ENCODE measurements at regions not wholly inside any gene's neighbourhood (a gene's known extent, or its start where the extent isn't known, plus 50 kb on each side); places are given as distances from the start of the nearest gene placed in this dataset.

- no peak for DNase-seq (ENCODE audit: low read depth)
- no peak overlapping the region for H3K4me3 ChIP-seq (ENCODE audit: low read depth, low read length)
- TF ChIP-seq POLR2A (IDR thresholded peaks at IDR 0.05; ENCODE audit: extremely low read depth, insufficient read length), result no peak
- no peak for TF ChIP-seq CTCF (IDR thresholded peaks at IDR 0.05; ENCODE audit: low read depth, low read length)
- TF ChIP-seq MYC (IDR thresholded peaks at IDR 0.05; ENCODE audit: low read depth, low read length), result no peak
- no peak for TF ChIP-seq MAX (IDR thresholded peaks at IDR 0.05; ENCODE audit: low read depth, low read length)
Measured at GRCh38 chr18:67980241-67980640, 463.7 kb upstream of the DSEL start.

GRCh38 chr18:67977067-67977616, 460.6 kb upstream of the DSEL start:
- no peak for DNase-seq (ENCODE audit: low read depth)
- no peak overlapping the region for H3K4me3 ChIP-seq (ENCODE audit: low read depth, low read length)
- TF ChIP-seq CTCF (IDR thresholded peaks at IDR 0.05; ENCODE audit: low read depth, low read length), result no peak
- no peak for TF ChIP-seq POLR2A (IDR thresholded peaks at IDR 0.05; ENCODE audit: extremely low read depth, insufficient read length)
- TF ChIP-seq MYC (IDR thresholded peaks at IDR 0.05; ENCODE audit: low read depth, low read length), result no peak
- TF ChIP-seq MAX (IDR thresholded peaks at IDR 0.05; ENCODE audit: low read depth, low read length), result no peak

GRCh38 chr18:67973916-67974315, 457.4 kb upstream of the DSEL start:
- TF ChIP-seq MYC (IDR thresholded peaks at IDR 0.05; ENCODE audit: low read depth, low read length) (no peak), CTCF (IDR thresholded peaks at IDR 0.05; ENCODE audit: low read depth, low read length) (no peak), POLR2A (IDR thresholded peaks at IDR 0.05; ENCODE audit: extremely low read depth, insufficient read length) (no peak), MAX (IDR thresholded peaks at IDR 0.05; ENCODE audit: low read depth, low read length) (no peak)
- no peak for DNase-seq (ENCODE audit: low read depth)
- H3K4me3 ChIP-seq (ENCODE audit: low read depth, low read length), result no peak overlapping the region

GRCh38 chr18:67969458-67969857, 452.9 kb upstream of the DSEL start:
- no peak overlapping the region for H3K4me3 ChIP-seq (ENCODE audit: low read depth, low read length)
- DNase-seq (ENCODE audit: low read depth), result no peak
- TF ChIP-seq MAX (IDR thresholded peaks at IDR 0.05; ENCODE audit: low read depth, low read length), result no peak
- TF ChIP-seq MYC (IDR thresholded peaks at IDR 0.05; ENCODE audit: low read depth, low read length), result no peak
- no peak for TF ChIP-seq CTCF (IDR thresholded peaks at IDR 0.05; ENCODE audit: low read depth, low read length)
- no peak for TF ChIP-seq POLR2A (IDR thresholded peaks at IDR 0.05; ENCODE audit: extremely low read depth, insufficient read length)

GRCh38 chr18:67966224-67966623, 449.7 kb upstream of the DSEL start:
- no peak overlapping the region for H3K4me3 ChIP-seq (ENCODE audit: low read depth, low read length)
- no peak for DNase-seq (ENCODE audit: low read depth)
- TF ChIP-seq MAX (IDR thresholded peaks at IDR 0.05; ENCODE audit: low read depth, low read length) (no peak), CTCF (IDR thresholded peaks at IDR 0.05; ENCODE audit: low read depth, low read length) (no peak), POLR2A (IDR thresholded peaks at IDR 0.05; ENCODE audit: extremely low read depth, insufficient read length) (no peak), MYC (IDR thresholded peaks at IDR 0.05; ENCODE audit: low read depth, low read length) (no peak)
